LNCAP (cell line): ENCODE measurements at regions not wholly inside any gene's neighbourhood (a gene's known extent, or its start where the extent isn't known, plus 50 kb on each side); places are given as distances from the start of the nearest gene placed in this dataset.

Experiments used
- CTCF ChIP-seq: fragments of 450-650 bp; IDR thresholded peaks from 2 replicates; pipeline ENCODE4 v1.5.1; 2017; ENCODE audit warnings: mild to moderate bottlenecking

- TF ChIP-seq CTCF, result no peak
Measured at GRCh38 chr10:55820478-55820877, 540.6 kb downstream of the ZWINT start.

- no peak for TF ChIP-seq CTCF
Measured at GRCh38 chr10:55820071-55820470, 541.0 kb downstream of the ZWINT start.

GRCh38 chr10:55813451-55814170 lies 547.4 kb downstream of the ZWINT start:
- TF ChIP-seq CTCF, result no peak

- TF ChIP-seq CTCF, result no peak
Measured at GRCh38 chr10:55803055-55803454, 558.0 kb downstream of the ZWINT start.

- TF ChIP-seq CTCF, result no peak
Measured at GRCh38 chr10:55801353-55801661, 559.8 kb downstream of the ZWINT start.

- no peak for TF ChIP-seq CTCF
Measured at GRCh38 chr10:55800602-55801352, 560.3 kb downstream of the ZWINT start.

GRCh38 chr10:55793024-55793423 lies 568.0 kb downstream of the ZWINT start:
- TF ChIP-seq CTCF, result no peak
